GM19452 (cell line): ENCODE measurements at regions not wholly inside any gene's neighbourhood (a gene's known extent, or its start where the extent isn't known, plus 50 kb on each side); places are given as distances from the start of the nearest gene placed in this dataset.

Experiments used
- ATAC-seq: cut with Tn5 transposase; IDR thresholded peaks from one replicate; pipeline ENCODE4 v1.9.1; 2021; ENCODE audit not compliant: unreplicated experiment

DNA sequence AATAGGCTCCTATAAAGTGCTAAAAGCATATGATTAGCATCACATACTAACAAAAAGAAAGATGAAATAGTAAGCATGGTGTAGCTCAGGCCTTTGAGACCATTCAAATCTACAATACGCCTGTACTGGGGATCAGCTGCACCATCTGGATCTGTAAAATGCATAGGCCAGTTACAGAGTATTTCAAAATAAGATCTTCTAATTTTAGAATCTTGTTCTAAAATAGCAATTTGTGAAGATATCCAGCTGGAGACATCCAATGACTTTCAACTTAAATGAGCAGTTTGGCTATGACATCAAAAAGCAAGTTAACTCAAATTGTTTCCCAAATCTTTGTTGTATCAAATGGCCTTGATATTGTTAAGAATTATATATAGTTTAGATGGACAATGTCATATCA, 386.3 kb downstream of the MRPS30 start:
- no peak for ATAC-seq
